Neural cell (in vitro differentiated cells): ENCODE measurements at regions not wholly inside any gene's neighbourhood (a gene's known extent, or its start where the extent isn't known, plus 50 kb on each side); places are given as distances from the start of the nearest gene placed in this dataset.

Experiments
- EP300 ChIP-seq: fragments of 450-650 bp; conservative IDR thresholded peaks from 2 replicates; pipeline ENCODE4 v1.6.1; 2014; ENCODE audit warnings: antibody characterized with exemption, mild to moderate bottlenecking, moderate library complexity; ENCODE audit not compliant: poor library complexity, severe bottlenecking
- EZH2 ChIP-seq: fragments of 200-600, 300-800 bp; shearing (Covaris generic), sonication (generic); IDR thresholded peaks from 2 replicates; pipeline ENCODE4 v1.6.1; 2014; ENCODE audit warnings: antibody characterized with exemption, low read length, borderline replicate concordance, mild to moderate bottlenecking; ENCODE audit not compliant: insufficient read depth, poor library complexity, severe bottlenecking
- POLR2AphosphoS5 ChIP-seq: IDR thresholded peaks from 2 replicates; pipeline ENCODE4 v1.6.1; 2012
- TF ChIP-seq, protein P1 (sequence below): fragments of 450-650 bp; IDR thresholded peaks from 2 replicates; pipeline ENCODE4 v1.5.1; 2014; ENCODE audit warnings: antibody characterized with exemption, mild to moderate bottlenecking, moderate library complexity; ENCODE audit not compliant: poor library complexity, severe bottlenecking

DNA sequence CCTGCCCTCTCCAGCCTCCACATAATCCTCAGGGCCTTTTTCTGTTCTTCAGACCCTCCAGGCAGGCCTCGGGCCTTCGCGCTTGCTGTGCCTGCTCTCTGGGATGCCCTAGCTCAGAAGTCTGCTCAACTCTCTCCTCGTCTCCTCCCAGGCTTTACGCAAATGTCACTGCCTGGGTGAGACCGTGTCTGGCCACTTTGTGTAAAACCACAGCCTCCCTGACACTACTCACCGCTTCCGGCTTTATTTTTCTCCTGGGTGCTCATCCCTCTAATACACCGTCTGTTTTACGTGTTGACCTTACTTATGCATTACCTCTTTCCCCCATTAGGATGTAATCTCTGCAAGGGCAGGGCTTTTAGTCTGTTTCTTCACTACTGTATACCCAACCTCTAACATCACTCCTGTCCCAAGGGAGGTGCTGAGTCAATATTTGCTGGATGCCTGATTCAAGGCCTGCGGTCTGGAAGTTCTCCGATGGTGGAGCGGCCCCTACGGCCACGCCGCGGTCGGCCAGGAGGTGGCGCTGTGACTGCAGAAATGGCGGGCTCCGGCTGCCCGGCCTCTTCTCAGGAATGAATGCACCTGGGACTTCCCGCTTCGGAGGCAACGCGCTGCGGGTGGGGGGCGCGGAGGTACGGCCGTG is 58.2 kb upstream of the THY1 start:
- TF ChIP-seq, protein P1, sequence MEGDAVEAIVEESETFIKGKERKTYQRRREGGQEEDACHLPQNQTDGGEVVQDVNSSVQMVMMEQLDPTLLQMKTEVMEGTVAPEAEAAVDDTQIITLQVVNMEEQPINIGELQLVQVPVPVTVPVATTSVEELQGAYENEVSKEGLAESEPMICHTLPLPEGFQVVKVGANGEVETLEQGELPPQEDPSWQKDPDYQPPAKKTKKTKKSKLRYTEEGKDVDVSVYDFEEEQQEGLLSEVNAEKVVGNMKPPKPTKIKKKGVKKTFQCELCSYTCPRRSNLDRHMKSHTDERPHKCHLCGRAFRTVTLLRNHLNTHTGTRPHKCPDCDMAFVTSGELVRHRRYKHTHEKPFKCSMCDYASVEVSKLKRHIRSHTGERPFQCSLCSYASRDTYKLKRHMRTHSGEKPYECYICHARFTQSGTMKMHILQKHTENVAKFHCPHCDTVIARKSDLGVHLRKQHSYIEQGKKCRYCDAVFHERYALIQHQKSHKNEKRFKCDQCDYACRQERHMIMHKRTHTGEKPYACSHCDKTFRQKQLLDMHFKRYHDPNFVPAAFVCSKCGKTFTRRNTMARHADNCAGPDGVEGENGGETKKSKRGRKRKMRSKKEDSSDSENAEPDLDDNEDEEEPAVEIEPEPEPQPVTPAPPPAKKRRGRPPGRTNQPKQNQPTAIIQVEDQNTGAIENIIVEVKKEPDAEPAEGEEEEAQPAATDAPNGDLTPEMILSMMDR, result peak; percentile 99
- TF ChIP-seq EZH2, result no peak
- no peak for TF ChIP-seq POLR2AphosphoS5
- no peak for TF ChIP-seq EP300
